ENCODE measurements at regions not wholly inside any gene's neighbourhood (a gene's known extent, or its start where the extent isn't known, plus 50 kb on each side); places are given as distances from the start of the nearest gene placed in this dataset.

GRCh38 chr2:234302664-234302991 lies 194.3 kb downstream of the ARL4C start:
- peaks cover 22 to 34% of the 10 kb centered on the region in 2 experiments for H3K4me1 Mint-ChIP-seq
- H3K79me2 ChIP-seq (ENCODE audit: insufficient read depth, low read length) = no peaks in the 10 kb centered on the region
- H3K27ac ChIP-seq (ENCODE audit: insufficient read length, low read depth, low read length) = no peak overlapping the region
- H3K14ac ChIP-seq (ENCODE audit: insufficient read depth, low read length) = no peak overlapping the region; the same call in 1 of the 2 replicates
- no peak for DNase-seq
- H3K9me3 Mint-ChIP-seq = peaks cover 0 to 4% of the 10 kb centered on the region in 2 experiments; a peak in 2 of 5 replicates
- no peak overlapping the region for H2BK15ac ChIP-seq (ENCODE audit: low read depth, low read length)
- no peak overlapping the region for H2BK12ac ChIP-seq (ENCODE audit: insufficient read length, low read depth, low read length)
- no peak overlapping the region for H4K5ac ChIP-seq (ENCODE audit: insufficient read length, low read depth, low read length)
- H3K4ac ChIP-seq (ENCODE audit: low read depth, low read length) = no peak overlapping the region
- H3K56ac ChIP-seq (ENCODE audit: insufficient read length, low read depth, low read length) = no peak overlapping the region
- no peak overlapping the region for H4K8ac ChIP-seq (replicated peaks; ENCODE audit: insufficient read length, low read depth, low read length)
- H3K27me3 ChIP-seq (ENCODE audit: insufficient read depth, low read length) = no peaks in the 10 kb centered on the region
- H4K20me1 ChIP-seq (ENCODE audit: control insufficient read depth, insufficient read depth, insufficient read length) = no peaks in the 10 kb centered on the region
- WGBS (ENCODE audit: extremely low coverage, insufficient read length, low lambda C conversion rate) = no CpG with 5 or more reads among the region's 4 CpGs
- peak overlapping the region in 1 of 3 experiments; percentile 16; a peak in 1 of 7 replicates for H3K27ac Mint-ChIP-seq
- H3K4me2 ChIP-seq (ENCODE audit: insufficient read depth, insufficient read length, low read length) = no peak overlapping the region
- no peak for TF ChIP-seq CTCF (conservative IDR thresholded peaks at IDR 0.05)
- peaks cover 3% of the 10 kb centered on the region for H3K27me3 Mint-ChIP-seq (ENCODE audit: low read depth)
- no peak overlapping the region for H2BK120ac ChIP-seq (ENCODE audit: low read depth, low read length, poor library complexity, severe bottlenecking)
- H3K18ac ChIP-seq (ENCODE audit: insufficient read length, low read depth, low read length) = no peak overlapping the region
- no peak overlapping the region for H3T11ph ChIP-seq (ENCODE audit: low read length)
- H3K23ac ChIP-seq (ENCODE audit: insufficient read length, low read depth, low read length) = no peak overlapping the region
- no peaks in the 10 kb centered on the region for H3K9me3 ChIP-seq (ENCODE audit: control insufficient read depth, low read depth, low read length)
- no peaks in the 10 kb centered on the region for H3K23me2 ChIP-seq (ENCODE audit: insufficient read length, low read depth, low read length, poor library complexity, severe bottlenecking)
- H4K91ac ChIP-seq (ENCODE audit: insufficient read length, low read depth, low read length) = no peak overlapping the region
- no peak overlapping the region for H3K4me3 Mint-ChIP-seq
- no peak overlapping the region for H2BK5ac ChIP-seq (ENCODE audit: insufficient read length, low read length)
- no peak overlapping the region for H2BK20ac ChIP-seq (ENCODE audit: low read depth, low read length, poor library complexity, severe bottlenecking)
- H3K79me1 ChIP-seq (ENCODE audit: insufficient read depth, low read depth, low read length, poor library complexity, severe bottlenecking) = no peaks in the 10 kb centered on the region
- peaks cover 2% of the 10 kb centered on the region; the same call in 1 of the 2 replicates for H3K4me1 ChIP-seq (ENCODE audit: insufficient read depth, low read length)
- H2AFZ ChIP-seq (ENCODE audit: low read length) = no peak overlapping the region
- H2AK5ac ChIP-seq (ENCODE audit: insufficient read length, low read length) = no peak overlapping the region
- no peak overlapping the region for H3K9ac ChIP-seq (ENCODE audit: extremely low read depth, insufficient read length, low read length)
- peaks cover 0 to 8% (median 0%) of the 10 kb centered on the region in 3 experiments; a peak in 2 of 7 replicates for H3K36me3 Mint-ChIP-seq (ENCODE audit: insufficient read depth in 1 of 3, low read depth in 3 of 3)

All from H9 (cell line).